Stimulated activated CD4-positive, alpha-beta T cell treated with anti-CD3 and anti-CD28 coated beads, Interleukin-4, amount 100 ng/mL, for 4 hours (primary cell): ENCODE measurements at regions not wholly inside any gene's neighbourhood (a gene's known extent, or its start where the extent isn't known, plus 50 kb on each side); places are given as distances from the start of the nearest gene placed in this dataset.
"Not testable (repeated sequence)": the region's sequence is repeated elsewhere in the genome, so short reads cannot be mapped to it uniquely, and the experiment has no call there.

Experiments used
- DNase-seq, 2 experiments: peaks; one replicate each; pipeline ENCODE4 v3.0.0-alpha.2; 2020

DNA sequence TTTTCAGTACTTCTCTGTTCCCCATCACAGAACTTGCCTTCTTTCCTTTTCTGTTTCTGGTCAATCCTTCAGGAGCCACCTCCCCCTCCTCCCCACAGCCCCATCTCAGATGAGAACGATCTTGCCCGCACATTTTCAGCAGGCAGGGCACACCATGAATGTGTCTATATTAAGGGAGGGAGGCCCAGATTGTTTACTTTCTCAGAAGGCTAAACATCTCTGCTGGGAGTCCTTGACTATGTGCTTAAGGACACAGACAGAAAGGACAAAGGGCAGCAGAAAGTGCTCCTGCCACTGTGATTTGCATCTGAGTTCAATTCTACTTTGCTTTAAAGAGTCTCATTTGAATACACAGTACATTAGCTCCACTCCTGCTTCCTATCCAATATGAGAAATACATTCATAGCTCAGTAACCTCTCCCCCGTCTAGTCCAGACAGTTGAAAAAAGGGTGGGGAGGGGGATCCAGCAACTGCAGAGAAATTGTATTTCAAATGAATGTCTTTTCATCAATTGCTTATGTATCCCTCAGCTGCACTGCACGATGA, 175.0 kb upstream of the PARD3B start:
- DNase-seq, result no peak

DNA sequence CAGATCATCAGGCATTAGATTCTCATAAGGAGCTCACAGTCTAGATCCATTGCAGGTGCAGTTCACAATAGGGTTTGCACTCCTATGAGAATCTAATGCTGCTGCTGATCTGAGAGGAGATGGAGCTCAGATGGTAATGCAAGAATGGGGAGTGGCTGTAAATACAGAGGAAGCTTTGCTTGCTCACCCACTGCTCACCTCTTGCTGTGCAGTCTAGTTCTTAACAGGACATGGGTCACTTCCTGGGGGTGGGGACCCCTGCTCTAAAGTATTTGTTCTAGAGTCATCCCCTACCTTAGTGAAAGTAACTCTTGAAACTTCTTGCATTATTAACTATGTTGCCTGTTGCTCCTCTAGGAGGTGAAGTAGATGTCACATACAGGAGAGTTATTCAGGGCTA, 171.3 kb upstream of the PARD3B start:
- no peak for DNase-seq

DNA sequence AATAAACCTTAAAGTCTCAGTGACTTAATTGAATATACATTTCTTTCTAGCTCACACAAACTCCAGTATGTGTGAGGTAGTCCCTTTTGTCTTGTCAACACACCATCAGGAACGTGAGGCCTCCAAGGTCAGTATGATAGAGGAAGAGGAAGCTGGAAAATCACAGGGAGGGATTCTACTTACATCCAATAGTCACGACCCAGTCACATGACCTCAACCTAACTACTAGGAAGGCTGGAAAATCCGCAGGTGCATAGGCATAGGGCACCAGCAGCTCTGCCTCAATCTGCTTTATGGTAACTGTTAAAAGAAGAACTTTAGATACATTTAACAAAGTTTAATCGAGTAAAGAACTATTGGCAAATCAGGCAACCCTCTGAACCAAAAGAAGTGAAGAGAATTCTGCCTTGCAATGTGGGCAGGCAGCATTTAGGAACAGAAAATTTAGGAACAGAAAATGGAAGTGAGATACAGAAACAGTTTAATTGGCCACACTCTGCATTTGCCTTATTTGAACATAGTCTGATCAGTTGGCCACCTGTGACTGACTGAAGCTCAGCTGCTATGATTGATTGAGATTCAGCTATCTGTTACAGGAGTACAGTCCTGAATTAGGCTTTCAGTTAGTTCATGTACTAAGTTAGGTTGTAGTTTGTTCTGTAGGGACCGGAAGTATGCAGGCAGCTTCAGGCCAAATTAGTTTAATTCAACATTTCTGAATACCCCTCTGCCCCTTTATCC, 165.0 kb upstream of the PARD3B start:
- DNase-seq, result no peak

DNA sequence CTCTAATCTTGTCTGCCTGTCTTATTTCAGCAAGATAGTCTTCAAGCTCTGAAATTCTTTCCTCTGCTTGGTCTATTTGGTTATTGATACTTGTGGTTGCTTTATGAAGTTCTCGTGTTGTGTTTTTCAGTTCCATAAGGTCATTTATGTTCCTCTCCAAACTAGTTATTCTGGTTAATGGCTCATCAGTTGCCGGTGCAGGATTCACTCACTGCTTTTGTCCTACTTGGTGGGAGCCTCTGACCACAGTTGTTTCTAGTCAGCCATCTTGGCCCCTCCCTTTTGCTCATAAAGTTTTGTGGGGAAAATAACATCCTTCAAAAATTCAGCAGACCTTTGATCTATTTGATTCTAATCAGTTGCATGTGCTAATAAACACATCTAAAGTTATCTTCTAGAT, 158.6 kb upstream of the PARD3B start:
- DNase-seq, result no peak

DNA sequence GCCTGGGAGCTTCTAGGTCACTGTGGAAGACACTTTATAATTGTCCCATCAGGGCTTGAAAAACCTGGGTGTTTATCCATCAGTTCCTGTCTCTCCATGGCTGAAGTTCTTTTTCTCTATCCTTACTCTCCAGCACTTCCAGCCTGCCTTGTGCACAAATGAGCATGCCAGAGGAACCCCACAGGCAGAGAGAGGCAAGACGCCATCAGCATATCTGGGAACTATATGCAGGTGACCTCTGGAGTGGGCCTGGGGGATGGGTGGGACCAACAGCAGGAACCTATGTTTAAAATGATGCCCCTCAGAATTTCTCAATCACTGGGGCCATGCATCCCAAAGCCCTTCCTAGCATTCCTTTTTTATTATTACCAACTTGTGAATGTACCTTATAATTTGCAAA, 156.2 kb upstream of the PARD3B start:
- DNase-seq, result no peak

DNA sequence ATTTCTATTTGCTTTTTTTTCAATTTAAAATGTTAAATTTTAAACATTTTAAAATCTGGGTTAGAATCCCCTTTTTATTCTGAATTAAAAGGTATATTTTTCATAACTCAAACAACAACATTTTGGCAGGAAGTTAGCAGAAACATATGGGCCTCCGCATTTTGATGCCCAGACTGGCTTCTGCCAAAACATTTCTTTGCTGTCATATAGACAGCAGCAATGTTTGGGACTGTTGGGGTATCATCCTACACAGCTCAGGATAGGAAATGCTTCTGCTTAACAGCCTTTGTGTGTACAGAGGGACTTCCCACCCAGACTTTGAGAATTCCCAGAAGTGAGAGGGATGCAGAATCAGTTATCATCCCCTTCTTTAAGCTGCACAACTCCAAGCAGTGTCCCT, 155.4 kb upstream of the PARD3B start:
- no peak for DNase-seq

- DNase-seq, result no peak
These were observed 149.7 kb upstream of the PARD3B start for GRCh38 chr2:204395539-204395938.

DNA sequence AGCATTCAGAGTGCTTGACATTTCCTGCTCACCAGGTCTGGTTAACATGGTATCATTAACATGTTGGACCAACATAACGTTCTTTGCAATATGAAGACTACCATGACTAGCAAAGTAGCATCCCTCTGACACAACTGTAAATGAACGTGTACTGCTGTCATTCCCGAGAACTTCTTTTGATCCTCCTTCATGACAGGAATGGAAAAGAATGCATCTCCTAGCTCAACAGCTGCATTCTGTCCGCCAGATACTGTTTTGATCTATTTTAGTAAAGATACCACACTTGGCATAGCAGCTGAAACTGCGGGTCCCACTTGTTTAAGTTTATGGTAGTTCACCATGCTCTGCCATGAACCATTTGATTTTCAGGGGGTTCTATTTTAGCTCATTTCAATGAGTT, 144.2 kb upstream of the PARD3B start:
- DNase-seq, result no peak

DNA sequence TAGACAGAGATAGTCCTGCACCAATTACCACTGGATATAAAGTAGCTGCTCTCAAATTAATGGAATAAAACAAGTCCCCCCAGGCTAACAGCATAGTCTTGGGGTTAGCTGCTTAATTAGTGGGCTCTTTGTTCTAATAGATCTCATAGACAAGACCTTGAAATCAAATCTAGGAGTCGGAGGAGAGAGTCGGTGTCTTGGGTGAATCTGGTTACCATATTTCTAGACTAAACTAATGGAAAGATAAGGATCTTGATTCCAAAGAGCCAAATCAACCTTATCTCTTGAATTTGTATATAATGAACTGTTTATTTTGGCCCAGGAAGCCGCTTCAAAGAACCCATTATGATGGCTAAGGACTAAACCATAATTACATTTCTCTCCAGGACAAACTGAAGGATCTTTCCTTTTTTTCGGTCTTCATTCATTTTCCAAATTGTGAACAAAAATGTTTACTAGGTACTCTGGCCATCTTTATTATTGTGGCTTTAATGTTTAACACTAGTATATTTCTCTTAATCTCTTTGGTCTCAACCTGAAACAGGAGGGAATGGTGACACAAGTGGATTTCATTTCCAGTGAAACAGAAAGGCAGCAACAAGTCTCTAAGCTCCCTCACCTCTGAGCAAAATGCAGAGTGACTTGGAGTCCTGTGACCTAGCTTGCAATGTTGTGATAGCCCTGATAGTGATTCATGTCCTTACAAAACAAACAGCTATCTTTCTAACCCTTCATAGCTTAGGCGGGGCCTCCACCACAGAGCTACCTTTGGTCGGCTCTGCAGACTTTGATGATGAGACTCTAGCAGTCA, 137.9 kb upstream of the PARD3B start:
- no peak for DNase-seq

GRCh38 chr2:204412782-204413181, 132.5 kb upstream of the PARD3B start:
- not testable (repeated sequence) for DNase-seq

GRCh38 chr2:204415406-204416181, 129.7 kb upstream of the PARD3B start:
- no peak for DNase-seq

DNA sequence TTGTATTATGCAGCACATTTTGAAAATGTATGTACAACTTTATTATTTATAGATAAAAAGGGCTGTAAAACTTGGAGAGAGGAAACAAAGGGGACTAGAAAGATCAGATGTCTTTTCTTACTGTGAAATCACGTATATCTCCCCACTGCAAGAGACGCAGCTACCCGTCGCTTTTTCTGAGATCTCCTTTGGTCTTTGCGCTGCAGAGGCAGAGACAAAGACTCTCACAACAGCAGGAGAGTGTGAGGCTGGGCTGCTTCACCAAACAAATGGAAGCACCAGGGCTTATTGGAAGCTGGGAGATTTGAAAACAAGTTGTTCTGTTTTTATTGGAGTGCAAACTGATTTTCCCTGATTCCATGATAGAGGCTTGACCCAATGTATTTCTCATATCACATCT, 129.0 kb upstream of the PARD3B start:
- DNase-seq, result no peak

GRCh38 chr2:204425821-204426220, 119.5 kb upstream of the PARD3B start:
- DNase-seq, result no peak

- no peak for DNase-seq
These were observed 116.6 kb upstream of the PARD3B start for GRCh38 chr2:204428675-204429074.

DNA sequence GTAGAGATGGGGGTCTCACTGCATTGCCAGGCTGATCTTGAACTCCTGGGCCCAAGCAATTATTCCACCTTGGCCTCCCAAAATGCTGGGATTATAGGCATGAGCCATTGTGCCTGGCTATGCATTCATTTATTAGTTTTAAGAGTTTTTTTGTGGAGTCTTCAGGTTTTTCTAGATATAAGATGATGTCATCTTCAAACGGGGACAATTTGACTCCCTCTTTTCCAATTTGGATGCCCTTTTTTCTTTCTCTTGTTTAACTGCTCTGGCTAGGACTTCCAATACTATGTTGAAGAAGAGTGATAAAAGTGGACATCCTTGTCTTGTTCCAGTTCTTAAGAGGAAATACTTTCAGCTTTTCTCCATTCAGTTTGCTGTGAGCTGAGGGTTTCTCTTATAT, 113.7 kb upstream of the PARD3B start:
- DNase-seq, result no peak

GRCh38 chr2:204432196-204432595, 113.1 kb upstream of the PARD3B start:
- no peak for DNase-seq

GRCh38 chr2:204434660-204435462, 110.4 kb upstream of the PARD3B start:
- DNase-seq, result no peak

DNA sequence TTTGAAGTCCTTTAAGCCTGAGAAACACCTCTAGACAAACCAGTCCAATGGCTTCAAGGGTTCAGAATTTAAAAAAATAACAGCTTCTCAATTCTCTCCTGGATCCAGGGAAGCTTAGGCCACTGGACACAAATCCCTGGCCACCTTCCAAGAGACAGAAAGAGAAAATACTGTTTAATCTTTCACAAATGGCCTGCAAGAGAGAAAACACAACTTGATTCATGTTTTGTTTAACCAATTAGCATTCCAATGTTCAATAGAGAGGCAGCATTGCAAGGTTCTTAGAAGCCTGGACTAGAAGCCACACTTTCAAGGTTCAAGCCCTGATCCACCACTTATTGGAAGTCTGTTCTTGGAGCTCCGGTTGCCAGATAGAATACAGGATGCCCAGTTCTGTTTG, 109.0 kb upstream of the PARD3B start:
- DNase-seq, result no peak

DNA sequence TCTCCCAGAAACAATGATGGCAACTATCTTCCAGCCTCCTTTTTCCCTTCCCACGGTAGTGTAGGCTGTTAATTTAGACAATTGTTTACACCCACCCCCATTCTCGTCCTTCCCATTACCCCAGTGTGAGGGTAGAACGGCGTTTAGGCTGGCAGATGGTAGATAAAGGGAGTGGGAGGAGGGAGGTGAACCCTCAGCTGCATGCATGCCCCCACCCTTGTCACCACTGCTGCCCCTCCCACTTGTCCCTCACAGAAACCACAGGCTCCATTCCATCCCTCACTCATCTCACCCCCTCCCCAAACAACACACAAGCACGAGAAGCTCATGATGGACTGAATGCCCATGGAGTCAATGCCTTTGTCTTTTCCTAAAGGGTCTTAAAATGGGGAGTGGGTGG, 107.9 kb upstream of the PARD3B start:
- DNase-seq, result no peak

- no peak for DNase-seq
These were observed 107.2 kb upstream of the PARD3B start for GRCh38 chr2:204437815-204438756.

DNA sequence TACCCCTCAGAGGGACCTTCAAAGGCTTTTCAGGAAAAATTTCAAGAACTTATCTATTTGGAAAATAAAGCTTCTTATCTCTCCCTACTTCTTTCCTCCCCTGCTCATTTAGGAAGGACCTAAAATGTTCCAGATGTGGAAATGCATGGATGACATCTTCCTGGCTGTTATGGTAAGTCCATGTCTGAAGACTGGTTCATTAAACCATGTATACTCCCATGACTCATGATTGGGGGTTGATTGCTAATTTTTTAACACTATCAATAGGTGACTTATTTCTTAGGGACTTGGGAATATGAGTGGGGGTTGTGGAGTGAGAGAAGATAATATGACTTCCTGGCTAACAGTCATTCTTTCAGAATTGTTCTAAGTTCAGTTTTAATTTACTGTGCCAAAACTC, 104.0 kb upstream of the PARD3B start:
- DNase-seq, result no peak
